Left ventricle myocardium inferior (tissue), 1 donor: ENCODE measurements at regions not wholly inside any gene's neighbourhood (a gene's known extent, or its start where the extent isn't known, plus 50 kb on each side); places are given as distances from the start of the nearest gene placed in this dataset.

Source experiments
- DNase-seq: peaks from one replicate; pipeline ENCODE4 v3.0.0-alpha.2; 2020
- H3K27ac ChIP-seq: fragments of 200-600 bp; replicated peaks from 2 replicates; pipeline ENCODE4 v1.8.0; 2021
- H3K27me3 ChIP-seq: fragments of 200-600 bp; 2 replicates; pipeline ENCODE4 v1.8.0; 2021; ENCODE audit warnings: low read depth
- H3K36me3 ChIP-seq: fragments of 200-600 bp; 2 replicates; pipeline ENCODE4 v1.8.0; 2021
- H3K4me1 ChIP-seq: fragments of 200-600 bp; 2 replicates; pipeline ENCODE4 v1.8.0; 2021
- H3K4me3 ChIP-seq: fragments of 200-600 bp; 2 replicates; pipeline ENCODE4 v1.8.0; 2021; ENCODE audit warnings: mild to moderate bottlenecking, moderate library complexity
- H3K9me3 ChIP-seq: fragments of 200-600 bp; replicated peaks from 2 replicates; pipeline ENCODE4 v1.8.0; 2021
- CTCF ChIP-seq: fragments of 200-600 bp; IDR thresholded peaks from 2 replicates; pipeline ENCODE4 v1.8.0; 2021; ENCODE audit warnings: antibody characterized with exemption, mild to moderate bottlenecking, borderline replicate concordance
- intact Hi-C: fragments of 100-400 bp; cut with micrococcal nuclease; formaldehyde crosslinking; loops from one replicate; pipeline ENCODE4 v1.11.0; 2022
- donor health status: DM: no; HTN: yes; CAD: no; lungs with severe emphysema.

- Histone ChIP-seq H3K27ac (no peak overlapping the region), H3K36me3 (no peaks in the 10 kb centered on the region), H3K4me1 (peaks cover 32% of the 10 kb centered on the region), H3K9me3 (no peaks in the 10 kb centered on the region), H3K27me3 (peaks cover 9% of the 10 kb centered on the region), H3K4me3 (peak overlapping the region; percentile 58)
- TF ChIP-seq CTCF: no peak
- intact Hi-C loops: loop anchor here (5.0 kb wide), 1 partner anchor 224 kb away; no protein-coding TSS in a partner anchor
- no peak for DNase-seq
These were observed 52.7 kb upstream of the FRMD1 start for GRCh38 chr6:168131464-168132415.

- no peaks in the 10 kb centered on the region for H3K9me3 ChIP-seq
- peaks cover 32% of the 10 kb centered on the region for H3K4me1 ChIP-seq
- H3K27me3 ChIP-seq: peaks cover 9% of the 10 kb centered on the region
- H3K4me3 ChIP-seq: no peak overlapping the region
- intact Hi-C loops: loop anchor here (5.0 kb wide), 1 partner anchor 224 kb away; no protein-coding TSS in a partner anchor
- no peaks in the 10 kb centered on the region for H3K36me3 ChIP-seq
- TF ChIP-seq CTCF: no peak
- H3K27ac ChIP-seq: no peak overlapping the region
- no peak for DNase-seq
These were observed 51.8 kb upstream of the FRMD1 start for GRCh38 chr6:168130697-168131371.

GRCh38 chr6:168130168-168130696 is 51.2 kb upstream of the FRMD1 start:
- no peak for TF ChIP-seq CTCF
- no peak for DNase-seq
- Histone ChIP-seq H3K4me3 (no peak overlapping the region), H3K27me3 (peaks cover 10% of the 10 kb centered on the region), H3K4me1 (peaks cover 32% of the 10 kb centered on the region), H3K36me3 (no peaks in the 10 kb centered on the region), H3K9me3 (no peaks in the 10 kb centered on the region), H3K27ac (no peak overlapping the region)
- intact Hi-C loops: loop anchor here (5.0 kb wide), 1 partner anchor 223 kb away; no protein-coding TSS in a partner anchor

- H3K4me3 ChIP-seq: no peak overlapping the region
- H3K36me3 ChIP-seq: no peaks in the 10 kb centered on the region
- peaks cover 32% of the 10 kb centered on the region for H3K4me1 ChIP-seq
- no peak for TF ChIP-seq CTCF
- H3K9me3 ChIP-seq: no peaks in the 10 kb centered on the region
- H3K27me3 ChIP-seq: peaks cover 13% of the 10 kb centered on the region
- DNase-seq: no peak
- no peak overlapping the region for H3K27ac ChIP-seq
- intact Hi-C loops: loop anchor here (5.0 kb wide), 1 partner anchor 222 kb away; no protein-coding TSS in a partner anchor
These were observed 50.5 kb upstream of the FRMD1 start for GRCh38 chr6:168129292-168130167.
